Transverse colon (tissue), 3 donors: ENCODE measurements at regions not wholly inside any gene's neighbourhood (a gene's known extent, or its start where the extent isn't known, plus 50 kb on each side); places are given as distances from the start of the nearest gene placed in this dataset.

Source experiments
- CTCF ChIP-seq, 5 experiments: fragments of 200-600 bp in 3 of 5; fragments of 450-650 bp in 2 of 5; sonication (generic) in 3 of 5; IDR thresholded peaks; 1 replicate in 2 of 5; 2 replicates in 3 of 5; pipeline ENCODE4 v1.5.1; 2016 to 2017; ENCODE audit warnings: antibody characterized with exemption in 5 of 5, inconsistent platforms in 3 of 5, mild to moderate bottlenecking in 2 of 5, moderate library complexity in 1 of 5
- EP300 ChIP-seq: sonication (generic); formaldehyde crosslinking; IDR thresholded peaks from one replicate; pipeline ENCODE4 v1.6.1; 2017; ENCODE audit warnings: antibody characterized with exemption, low read depth
- POLR2A ChIP-seq: fragments of 450-650 bp; IDR thresholded peaks from one replicate; pipeline ENCODE4 v1.6.1; 2016; ENCODE audit warnings: antibody characterized with exemption, mild to moderate bottlenecking, moderate library complexity

GRCh38 chr4:163915896-163916295 is 421.4 kb downstream of the TMA16 start:
- TF ChIP-seq CTCF (IDR thresholded peaks at IDR 0.05) = no peak
- TF ChIP-seq EP300 = no peak
- no peak for TF ChIP-seq POLR2A
